Neural cell (in vitro differentiated cells): ENCODE measurements at regions not wholly inside any gene's neighbourhood (a gene's known extent, or its start where the extent isn't known, plus 50 kb on each side); places are given as distances from the start of the nearest gene placed in this dataset.
"Not testable (repeated sequence)": the region's sequence is repeated elsewhere in the genome, so short reads cannot be mapped to it uniquely, and the experiment has no call there.

Experiments
- CTCF ChIP-seq: fragments of 450-650 bp; IDR thresholded peaks from 2 replicates; pipeline ENCODE4 v1.5.1; 2014; ENCODE audit warnings: antibody characterized with exemption, mild to moderate bottlenecking, moderate library complexity; ENCODE audit not compliant: poor library complexity, severe bottlenecking
- TAF1 ChIP-seq: IDR thresholded peaks from 2 replicates; pipeline ENCODE4 v1.6.1; 2012; ENCODE audit warnings: low read depth

- not testable (repeated sequence) for TF ChIP-seq TAF1, CTCF
Observed at GRCh38 chr1:65552484-65552883, 132.0 kb downstream of the LEPR start.
